NCI-H1048 (cell line): ENCODE measurements at regions not wholly inside any gene's neighbourhood (a gene's known extent, or its start where the extent isn't known, plus 50 kb on each side); places are given as distances from the start of the nearest gene placed in this dataset.
"Not testable (repeated sequence)": the region's sequence is repeated elsewhere in the genome, so short reads cannot be mapped to it uniquely, and the experiment has no call there.

Experiments
- DNase-seq: peaks from one replicate; lab custom pipeline; 2025; lab: John Stamatoyannopoulos, UW

DNA sequence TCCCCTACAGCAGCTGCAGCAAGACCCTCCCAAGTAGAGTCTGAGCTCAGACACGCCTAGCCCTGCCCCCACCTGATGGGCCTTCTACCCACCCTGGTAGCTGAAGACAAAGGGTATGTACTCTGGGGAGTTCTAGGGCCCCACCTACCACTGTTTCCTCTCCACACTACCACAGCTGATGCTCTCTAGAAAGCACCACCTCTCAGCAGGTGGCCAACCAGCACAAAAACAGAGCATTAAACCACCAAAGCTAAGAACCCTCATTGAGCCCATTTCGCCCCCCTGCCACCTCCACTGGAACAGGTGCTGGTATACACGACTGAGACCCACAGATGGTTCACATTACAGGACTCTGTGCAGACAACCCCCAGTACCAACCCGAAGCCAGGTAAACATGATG, 258.9 kb downstream of the SETD4 start:
- no peak for DNase-seq

DNA sequence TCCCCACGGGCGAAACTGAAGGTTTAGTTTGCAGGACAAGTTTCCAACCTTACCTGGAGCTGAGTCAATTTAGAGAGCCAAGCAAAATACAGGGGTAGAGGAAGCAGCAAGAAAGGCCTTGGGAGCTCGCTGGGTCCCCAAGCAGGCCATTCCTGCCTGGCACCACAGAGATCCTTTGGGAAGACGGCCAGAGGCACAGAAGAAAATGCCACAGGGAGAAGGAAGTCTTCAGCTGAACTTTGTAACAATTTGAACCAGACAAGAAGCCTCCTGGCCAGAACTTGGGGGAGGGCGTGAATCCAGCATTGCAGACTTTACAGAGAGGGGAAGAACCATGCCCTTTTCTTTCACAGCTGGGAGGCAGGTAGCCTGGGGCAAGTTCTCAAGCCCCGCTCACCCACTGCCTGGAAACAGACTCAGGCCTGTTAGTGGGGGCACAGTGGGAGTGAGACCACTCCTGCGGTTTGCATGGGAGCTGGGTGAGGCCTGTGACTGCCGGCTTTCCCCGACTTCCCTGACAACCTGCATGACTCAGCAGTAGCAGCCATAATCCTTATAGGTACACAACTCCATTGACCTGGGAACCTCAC, 259.4 kb downstream of the SETD4 start:
- DNase-seq: not testable (repeated sequence)

DNA sequence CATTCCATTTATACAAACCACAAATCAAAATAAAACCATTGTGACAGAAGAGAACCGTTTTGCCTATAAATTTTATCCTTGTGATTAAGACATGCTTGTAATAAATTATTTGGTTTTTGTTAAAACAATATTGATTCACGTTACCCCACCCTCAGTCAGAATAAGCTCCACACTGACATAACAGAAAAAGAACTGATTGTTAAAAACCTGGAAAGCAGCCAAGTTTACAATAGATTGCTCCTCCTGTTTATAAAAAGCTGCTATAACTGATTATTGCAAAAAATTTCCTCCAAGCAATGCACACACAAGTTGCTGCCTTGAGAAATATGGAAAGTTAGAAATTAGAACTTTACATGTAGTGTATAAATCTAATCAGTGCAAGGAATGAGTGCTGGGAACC, 263.5 kb downstream of the SETD4 start:
- no peak for DNase-seq

DNA sequence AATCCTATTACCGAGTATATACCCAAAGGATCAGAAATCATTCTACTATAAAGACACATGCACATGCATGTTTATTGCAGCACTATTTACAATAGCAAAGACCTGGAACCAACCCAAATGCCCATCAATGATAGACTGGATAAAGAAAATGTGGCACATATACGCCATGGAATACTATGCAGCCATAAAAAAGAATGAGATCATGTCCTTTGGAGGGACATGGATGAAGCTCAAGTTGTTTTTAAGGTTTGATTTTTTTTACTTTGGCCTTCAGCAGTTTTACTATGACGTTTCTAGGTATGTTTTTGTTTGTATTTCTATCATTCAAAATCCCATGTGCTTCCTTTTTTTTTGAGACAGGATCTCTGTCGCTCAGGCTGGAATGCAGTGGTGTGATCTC, 265.8 kb downstream of the SETD4 start:
- not testable (repeated sequence) for DNase-seq

DNA sequence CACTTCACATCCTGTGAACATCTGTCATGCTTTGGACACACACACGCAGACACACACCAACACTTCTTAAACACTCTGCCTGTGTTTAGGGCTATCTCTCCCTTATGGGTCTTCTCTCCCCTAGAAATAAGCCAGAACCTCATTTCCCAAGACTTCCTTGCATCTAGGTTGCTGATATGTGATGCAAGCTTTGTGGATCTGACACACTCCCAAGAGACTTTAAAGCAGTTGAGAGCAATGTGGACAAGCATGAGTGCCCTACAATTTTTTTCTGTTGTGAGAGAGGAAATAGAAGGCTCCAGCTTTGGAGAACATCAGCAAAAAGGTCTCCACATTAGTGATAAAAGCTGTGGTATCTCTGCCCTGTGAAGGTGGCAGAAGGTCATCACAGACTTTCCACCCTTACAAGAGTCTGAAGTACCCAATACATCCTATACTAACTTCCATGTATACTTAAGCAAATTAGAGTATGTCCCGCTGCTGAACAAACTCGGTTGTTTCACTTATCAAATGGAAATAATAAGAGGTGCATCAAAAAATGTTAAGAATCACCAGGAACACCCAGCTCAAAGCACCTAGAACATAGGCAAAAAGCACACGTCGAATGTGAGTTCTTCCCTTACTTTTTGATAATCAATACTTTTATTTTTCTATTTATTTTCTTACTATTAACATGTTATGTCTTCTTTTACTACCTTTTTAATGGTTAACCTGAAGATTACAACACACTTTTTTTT, 267.6 kb downstream of the SETD4 start:
- no peak for DNase-seq

DNA sequence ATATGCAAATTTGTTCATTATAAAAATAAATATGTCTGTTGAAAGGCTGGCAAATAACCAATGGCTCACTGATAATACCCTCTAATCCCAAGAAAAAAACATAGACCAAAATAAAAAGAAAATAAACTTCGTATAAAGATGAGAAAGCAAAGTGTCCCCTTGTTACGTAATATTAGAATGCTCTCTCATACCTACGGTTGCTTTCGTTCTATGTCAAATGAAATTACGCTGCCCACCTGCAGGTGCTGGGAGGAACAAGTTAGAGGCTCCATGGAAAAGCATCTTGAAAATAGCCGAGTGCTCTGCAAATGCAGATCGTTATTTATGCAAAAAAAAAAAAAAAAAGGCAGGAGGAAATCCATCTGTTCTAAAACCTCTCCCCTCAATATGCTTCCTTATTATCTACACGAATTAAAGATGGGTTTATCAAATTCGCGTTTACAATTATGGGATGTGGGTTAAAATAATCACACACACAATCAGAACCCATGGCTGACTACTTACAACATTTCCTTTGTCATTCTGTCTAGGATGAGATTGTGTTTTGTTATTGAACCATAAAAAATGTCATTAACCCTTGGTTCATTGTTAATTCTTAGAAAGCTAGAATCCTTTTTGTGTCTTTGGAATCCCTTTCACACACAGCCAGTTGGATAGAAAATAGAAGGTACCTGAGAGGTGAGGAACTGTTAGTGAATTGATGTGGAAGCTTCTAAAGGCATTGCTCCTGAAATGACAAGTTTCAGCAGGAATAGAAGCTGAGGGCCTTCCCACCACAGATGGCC, 268.6 kb downstream of the SETD4 start:
- no peak for DNase-seq

DNA sequence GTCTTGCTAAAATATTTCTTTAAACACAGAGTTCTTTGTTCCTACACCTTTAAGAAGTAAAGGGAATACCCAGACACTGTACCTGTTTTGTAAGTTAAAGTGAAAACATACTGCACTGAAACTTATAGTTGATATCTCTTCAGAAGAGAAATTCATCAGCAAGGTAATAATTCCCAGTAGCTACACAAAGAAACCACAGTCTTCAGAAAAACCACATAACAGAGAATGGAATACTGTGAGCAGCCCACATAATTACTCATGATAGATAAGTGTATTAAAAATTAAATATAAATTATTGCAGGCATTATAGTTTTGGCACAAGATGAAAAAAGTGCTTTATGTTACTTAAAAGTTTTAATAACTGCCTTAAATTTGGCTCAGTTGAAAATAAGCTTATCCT, 276.6 kb downstream of the SETD4 start:
- no peak for DNase-seq

DNA sequence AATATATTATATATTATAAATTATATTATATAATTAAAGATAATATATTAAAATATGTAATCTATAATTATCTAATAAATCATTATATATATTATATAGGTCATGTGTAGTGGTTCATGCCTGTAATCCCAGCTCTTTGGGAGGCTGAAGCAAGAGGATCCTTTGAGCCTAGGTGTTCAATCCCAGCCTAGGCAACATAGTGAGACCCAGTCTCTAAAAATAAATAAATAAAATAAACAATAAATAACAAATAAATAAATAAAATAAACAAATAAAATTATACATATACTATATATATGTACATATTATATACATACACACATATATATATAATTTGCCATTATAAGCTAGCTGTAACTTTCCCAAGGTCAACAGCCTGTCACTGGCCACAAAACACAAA, 277.7 kb downstream of the SETD4 start:
- DNase-seq: no peak

DNA sequence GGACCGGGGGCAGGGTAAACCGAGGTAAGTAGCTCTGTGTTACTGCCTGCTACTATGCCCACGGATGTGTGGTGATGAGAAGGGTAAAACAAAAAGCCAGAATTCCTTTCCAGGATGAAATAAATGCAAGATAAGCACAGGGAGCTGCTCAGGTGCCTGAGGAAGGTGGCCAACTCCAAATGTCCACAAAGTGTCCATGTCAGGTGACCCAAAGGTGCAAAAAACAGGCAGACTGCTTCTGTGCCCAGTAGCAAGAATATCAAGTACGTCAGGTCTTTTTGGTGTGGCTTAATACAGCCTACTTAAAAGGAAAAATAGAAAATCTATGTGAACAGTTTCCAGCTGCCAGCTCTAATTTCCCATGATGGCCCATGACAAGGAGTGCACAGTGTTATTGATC, 279.3 kb downstream of the SETD4 start:
- no peak for DNase-seq

DNA sequence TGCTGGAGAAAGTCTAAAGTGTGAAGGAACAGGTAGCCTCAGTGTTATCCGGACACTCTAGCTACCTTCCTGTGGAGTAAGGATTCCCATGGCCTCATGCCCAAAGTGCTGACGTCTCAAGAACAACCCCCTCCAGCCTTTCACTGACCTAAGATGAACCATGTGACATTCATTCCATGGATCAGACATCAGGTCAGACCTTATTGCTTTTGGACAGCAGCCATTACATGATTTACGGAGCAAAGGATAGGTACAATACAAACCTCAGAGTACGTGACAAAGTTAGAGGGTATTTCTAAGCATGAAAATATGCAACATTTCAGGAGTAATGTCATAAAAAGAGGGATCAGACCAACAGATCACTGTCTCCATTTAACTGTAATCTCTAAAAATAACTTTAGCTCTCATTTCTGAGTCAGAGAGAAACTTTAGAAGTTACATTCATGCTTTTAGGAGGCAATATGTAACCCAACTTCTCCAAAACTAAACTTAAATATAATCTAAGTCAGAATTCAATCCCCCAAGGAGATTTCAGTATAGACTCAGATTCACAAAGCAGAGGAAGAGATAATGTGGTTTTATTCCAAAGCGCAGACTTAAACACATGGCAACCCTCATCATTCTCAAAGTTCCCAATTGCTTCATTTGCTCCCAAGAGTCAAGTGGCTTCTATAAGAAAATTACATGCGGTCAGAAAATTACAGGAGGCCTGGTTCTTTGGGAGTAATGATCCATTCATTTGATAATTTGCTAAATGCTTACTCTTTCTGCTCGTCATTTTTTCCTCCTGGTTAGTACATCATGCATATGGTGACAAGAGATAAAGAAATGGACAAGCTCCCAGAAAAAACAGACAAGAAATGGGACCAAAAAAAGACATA, 280.4 kb downstream of the SETD4 start:
- no peak for DNase-seq

DNA sequence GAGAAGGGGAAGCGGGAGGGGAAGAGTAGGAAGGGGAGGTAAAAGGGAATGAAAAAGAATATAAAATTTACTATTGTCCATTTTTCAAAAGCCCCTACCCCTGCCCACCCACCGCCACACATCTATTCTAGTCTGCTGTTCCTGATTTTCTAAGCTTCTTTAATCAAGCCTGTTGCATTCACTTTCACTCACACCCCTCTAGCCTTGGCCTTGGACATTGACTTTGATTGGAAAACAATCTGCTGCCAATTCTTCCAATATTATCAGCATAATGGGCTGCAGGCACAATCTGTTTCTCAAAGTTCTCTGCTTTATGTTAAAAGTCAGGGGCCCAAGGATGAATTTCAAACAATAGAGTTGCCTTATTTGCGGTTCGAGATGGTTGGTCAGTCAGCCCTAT, 281.2 kb downstream of the SETD4 start:
- DNase-seq: no peak

DNA sequence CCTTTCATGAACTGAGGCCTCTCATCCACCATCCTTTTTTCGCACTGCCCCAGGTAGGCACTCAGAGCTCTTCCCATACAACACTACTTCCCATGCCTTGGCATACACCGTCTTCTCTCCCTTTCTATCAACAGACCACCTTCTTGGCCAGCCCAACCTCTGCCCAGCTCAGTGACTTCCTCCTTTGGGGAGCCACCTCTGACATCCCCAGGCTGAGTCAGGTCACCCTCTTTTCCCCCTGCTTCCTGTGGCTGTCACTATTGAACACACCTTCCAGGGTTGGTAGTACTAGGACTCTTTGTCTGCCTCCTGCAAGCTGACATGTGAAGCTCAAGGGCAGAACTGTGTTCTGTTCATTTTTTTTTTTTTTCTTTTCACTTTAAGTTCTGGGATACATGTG, 283.2 kb downstream of the SETD4 start:
- no peak for DNase-seq

DNA sequence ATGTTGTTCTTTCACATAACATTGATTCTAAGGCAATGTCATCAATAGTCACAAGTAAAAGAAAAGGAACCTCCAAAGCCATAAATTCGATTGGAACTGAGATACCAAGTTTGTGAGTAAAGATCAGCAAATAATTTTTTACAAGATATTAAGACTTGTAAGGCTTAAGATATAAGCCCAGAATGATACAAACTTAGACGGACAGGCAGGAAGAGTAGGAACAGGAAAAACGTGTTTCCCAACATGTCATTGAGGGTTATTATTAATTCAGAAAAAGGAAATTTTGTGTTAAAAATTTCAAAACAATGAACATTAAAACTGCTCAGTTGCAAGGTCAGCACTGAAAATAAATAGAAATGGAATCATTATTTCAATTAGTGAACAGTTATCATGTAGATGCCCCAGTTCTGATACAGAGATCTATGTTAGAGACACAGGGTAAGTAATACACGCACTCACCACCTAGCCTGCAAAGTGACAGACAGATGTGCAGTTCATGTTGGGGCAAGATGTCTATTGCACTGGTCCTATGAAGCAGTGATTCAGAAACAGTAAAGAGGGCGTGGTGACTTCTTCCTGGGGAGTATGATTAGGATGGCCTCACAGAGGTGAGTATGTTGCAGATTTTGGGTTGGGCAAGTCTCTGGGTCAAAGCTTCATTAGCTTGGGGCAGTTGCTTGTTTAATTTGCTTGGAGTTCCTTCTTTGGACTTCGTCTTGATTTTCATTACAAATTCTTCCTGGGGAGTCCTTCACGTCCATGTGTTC, 284.4 kb downstream of the SETD4 start:
- no peak for DNase-seq

DNA sequence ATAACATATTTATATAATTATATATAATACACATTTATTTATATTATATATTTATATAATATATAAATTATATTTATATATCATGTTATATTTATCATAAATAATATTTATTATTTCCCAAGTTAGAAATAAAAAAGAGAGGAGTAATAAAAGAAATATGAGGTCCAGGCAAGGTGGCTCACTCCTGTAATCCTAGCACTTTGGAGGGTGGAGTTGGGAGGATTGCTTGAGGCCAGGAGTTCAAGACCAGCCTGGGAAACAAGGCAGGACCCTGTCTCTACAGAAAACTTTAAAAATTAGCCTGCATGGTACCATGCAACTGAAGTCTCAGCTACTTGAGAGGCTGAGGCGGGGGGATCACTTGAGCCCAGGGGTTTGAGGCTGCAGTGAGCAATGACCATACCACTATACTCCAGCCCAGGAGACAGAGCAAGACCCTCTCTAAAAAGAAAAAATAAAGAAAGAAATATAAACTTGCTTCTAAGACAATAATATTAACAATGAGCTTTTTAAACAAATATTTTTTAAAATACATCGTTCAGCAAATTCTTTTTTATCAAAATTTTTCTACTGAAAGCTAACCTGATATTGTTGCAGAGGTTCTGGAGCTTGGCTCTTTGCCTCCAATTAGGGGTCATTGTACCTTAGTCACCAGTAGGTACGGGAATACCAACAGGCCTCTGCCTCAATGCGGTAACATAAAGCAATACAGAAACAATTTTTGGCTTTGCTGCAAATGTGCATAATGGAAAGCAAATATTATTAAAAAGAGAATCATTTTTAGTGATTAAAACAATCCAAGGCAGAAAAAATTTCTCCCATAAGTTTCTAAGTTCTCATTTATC, 290.0 kb downstream of the SETD4 start:
- no peak for DNase-seq

DNA sequence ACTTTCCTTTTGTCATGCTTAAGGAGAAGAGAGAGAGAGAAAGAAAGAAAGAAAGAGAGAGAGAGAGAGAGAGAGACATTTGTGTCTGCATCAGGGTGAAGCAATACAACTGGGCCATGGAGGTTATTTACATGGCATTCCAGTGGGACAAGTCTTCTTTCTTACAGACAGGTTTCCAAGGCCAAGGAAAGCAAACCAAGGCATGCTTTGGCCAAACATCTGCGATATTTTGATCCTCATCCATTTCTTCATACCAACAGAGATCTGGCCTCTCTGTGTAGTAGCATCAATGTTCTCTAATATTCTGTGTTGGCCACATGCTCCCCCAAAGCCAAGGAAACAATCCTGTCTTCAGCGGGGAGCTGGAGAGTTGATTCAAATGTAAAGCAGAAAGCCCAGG, 292.1 kb downstream of the SETD4 start:
- DNase-seq: no peak

DNA sequence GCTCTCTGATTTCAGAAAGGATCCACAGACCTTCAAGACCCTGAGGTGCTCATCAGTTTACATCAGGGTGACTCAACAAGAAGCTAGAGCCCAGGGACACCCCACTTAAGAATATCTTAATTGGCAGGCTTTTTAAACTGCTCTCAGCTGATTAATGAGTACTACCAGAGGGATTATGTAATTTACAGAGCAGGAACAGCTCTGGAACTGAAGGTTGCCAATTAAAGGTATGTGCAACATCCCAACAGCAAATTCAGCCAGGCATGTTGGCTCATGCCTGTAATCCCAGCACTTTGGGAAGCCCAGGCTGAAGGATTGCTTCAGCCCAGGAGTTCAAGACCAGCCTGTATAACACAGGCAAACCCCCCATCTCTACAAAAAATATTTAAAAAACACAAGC, 295.7 kb downstream of the SETD4 start:
- DNase-seq: no peak

DNA sequence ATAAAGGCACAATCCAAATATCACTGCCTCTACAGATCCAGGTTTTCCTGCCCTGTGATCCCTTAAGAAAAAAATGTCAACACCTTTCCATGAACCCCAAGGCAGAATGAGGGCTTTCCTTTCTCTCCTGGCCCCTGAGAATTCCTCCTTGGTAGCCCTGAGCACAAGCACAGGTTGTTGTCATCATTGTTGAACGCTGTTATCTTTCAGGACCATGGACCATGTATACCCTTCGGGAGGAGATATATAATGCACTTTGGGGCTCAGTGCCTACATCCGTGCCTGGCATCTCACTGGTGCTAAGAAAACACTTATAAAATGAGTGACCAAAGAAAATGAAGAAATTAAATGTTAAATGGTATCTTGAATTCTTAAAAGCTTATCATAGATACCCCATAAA, 296.2 kb downstream of the SETD4 start:
- DNase-seq: no peak

DNA sequence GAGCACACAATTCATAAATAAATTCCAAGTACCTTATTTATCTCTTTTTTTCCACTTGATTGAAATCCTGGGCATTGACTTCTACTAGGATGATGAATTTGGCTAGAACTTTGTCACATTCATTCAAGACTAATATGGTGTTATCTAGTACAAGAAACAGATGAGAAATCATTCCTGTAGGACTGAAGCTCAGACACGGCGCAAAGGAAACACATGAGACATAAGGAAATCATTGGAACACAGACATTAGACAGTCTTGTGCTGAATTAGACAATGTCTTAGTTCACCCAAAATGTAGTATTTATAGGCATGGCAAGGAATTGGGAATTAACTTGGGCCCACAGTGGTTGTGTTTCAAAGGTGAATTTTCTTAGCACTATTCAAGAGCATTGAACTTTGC, 305.7 kb downstream of the SETD4 start:
- DNase-seq: no peak

DNA sequence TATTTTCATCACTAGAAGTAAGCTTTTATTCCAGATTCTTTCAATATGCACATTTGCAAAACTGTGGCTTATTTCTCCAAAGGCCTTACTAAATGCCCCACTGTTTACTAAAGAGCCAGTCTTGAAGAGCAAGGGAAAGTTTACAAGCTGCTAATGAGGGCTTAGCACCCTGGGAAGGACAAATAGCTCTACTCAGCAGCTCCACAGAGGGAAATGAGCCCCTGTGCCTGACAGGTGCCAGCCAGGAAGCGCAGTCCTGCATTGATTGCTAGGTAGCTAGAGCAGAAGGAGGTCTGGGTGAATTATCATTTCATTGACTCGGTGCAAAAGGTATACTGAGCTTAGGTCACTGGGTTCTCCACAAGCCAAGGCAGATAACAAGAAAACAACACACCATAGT, 307.0 kb downstream of the SETD4 start:
- DNase-seq: no peak

DNA sequence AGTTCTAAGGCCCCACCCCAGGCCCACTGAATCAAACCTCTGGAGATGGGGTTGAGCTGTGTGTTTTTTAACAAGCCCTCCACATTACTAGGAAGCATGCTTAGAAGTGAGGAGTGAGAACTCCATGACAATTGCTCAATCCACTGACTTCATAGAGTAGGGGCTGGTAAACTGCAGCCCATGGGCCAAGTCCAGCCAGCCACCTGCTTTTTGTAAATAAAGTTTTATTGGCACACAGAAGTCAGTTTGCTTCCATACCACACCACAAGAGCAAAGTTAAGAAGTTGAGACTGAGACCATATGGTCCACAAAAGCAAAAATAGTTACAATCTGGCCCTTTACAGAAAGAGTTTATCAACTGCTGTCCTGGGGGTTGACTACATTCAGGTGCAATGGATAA, 309.2 kb downstream of the SETD4 start:
- DNase-seq: no peak

DNA sequence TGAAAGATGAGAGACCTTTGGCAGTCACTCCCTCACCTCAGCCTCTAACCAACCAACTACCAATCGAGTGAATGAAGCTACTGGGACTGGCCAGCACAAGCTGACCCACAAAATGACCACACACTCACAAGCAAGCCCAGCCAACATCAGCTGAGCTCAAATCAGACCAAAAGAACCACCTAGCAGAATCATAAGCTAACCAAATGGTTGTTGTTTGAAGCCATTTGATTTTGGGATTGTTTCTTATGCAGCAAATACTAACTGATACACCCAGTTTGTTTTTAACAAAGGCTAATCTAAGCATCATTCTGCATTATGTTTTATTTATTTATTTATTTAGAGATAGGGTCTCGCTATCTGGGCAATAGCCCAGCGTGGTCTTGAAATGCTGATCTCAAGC, 310.4 kb downstream of the SETD4 start:
- DNase-seq: no peak
